Prostate gland (tissue), 2 donors: ENCODE measurements at regions not wholly inside any gene's neighbourhood (a gene's known extent, or its start where the extent isn't known, plus 50 kb on each side); places are given as distances from the start of the nearest gene placed in this dataset.
A peak's percentile ranks its signal among the peaks of the same experiment; 100 is the strongest.

Source experiments
- DNase-seq: peaks from one replicate; pipeline ENCODE4 v3.0.0-alpha.2; 2019; ENCODE audit warnings: low spot score
- H3K27ac ChIP-seq, 2 donors: fragments of 200-600 bp; sonication (generic); 2 replicates each; pipeline ENCODE4 v1.5.1; 2017 to 2019
- H3K27me3 ChIP-seq: fragments of 200-600 bp; sonication (generic); replicated peaks from 2 replicates; pipeline ENCODE4 v1.5.1; 2019; ENCODE audit not compliant: insufficient read depth
- H3K36me3 ChIP-seq, 2 donors: fragments of 200-600 bp; sonication (generic); 1 replicate in 1 of 2; 2 replicates in 1 of 2; pipeline versions ENCODE4 v1.5.1 to v1.8.1; 2017 to 2019
- H3K4me1 ChIP-seq: fragments of 200-600 bp; sonication (generic); replicated peaks from 2 replicates; pipeline ENCODE4 v1.5.1; 2019
- H3K4me3 ChIP-seq, 2 donors: fragments of 200-600 bp; sonication (generic); 2 replicates each; pipeline ENCODE4 v1.5.1; 2017 to 2019
- H3K9me3 ChIP-seq: fragments of 200-600 bp; sonication (generic); 2 replicates; pipeline ENCODE4 v1.5.1; 2017
- CTCF ChIP-seq, 4 experiments: fragments of 200-600 bp in 2 of 4; fragments of 450-650 bp in 2 of 4; sonication (generic) in 2 of 4; IDR thresholded peaks; 1 replicate in 3 of 4; 2 replicates in 1 of 4; pipeline ENCODE4 v1.5.1; 2016 to 2019; ENCODE audit warnings: antibody characterized with exemption in 4 of 4, mild to moderate bottlenecking in 2 of 4, moderate library complexity in 2 of 4
- POLR2A ChIP-seq: fragments of 450-650 bp; IDR thresholded peaks from one replicate; pipeline ENCODE4 v1.6.1; 2016; ENCODE audit warnings: antibody characterized with exemption, mild to moderate bottlenecking
- POLR2AphosphoS5 ChIP-seq: sonication (generic); formaldehyde crosslinking; IDR thresholded peaks from one replicate; pipeline ENCODE4 v1.6.1; 2017; ENCODE audit warnings: antibody characterized with exemption
- WGBS: methylation state at CpG from one replicate; pipeline ENCODE4 v1.1.5; 2018; 5-methylcytosine and 5-hydroxymethylcytosine counted together
- intact Hi-C: fragments of 100-400 bp; cut with DNase I; formaldehyde crosslinking; loops from one replicate; pipeline ENCODE4 v1.14.2; 2022

GRCh38 chr12:124517260-124518050 lies 50.0 kb downstream of the NCOR2 start:
- no peak for TF ChIP-seq CTCF (IDR thresholded peaks at IDR 0.05)
- TF ChIP-seq POLR2AphosphoS5 = peak; percentile 86
- peak overlapping the region; percentile 42 to 47 for H3K4me3 ChIP-seq
- WGBS = 8% methylated on average over 47 of the region's 47 CpGs
- H3K9me3 ChIP-seq = no peaks in the 10 kb centered on the region
- intact Hi-C loops = loop anchor here (5.0 to 10.0 kb wide), 2 partner anchors 50 to 227 kb away; partner anchors contain the start of gene NCOR2
- no peaks in the 10 kb centered on the region for H3K27me3 ChIP-seq
- peak overlapping the region; percentile 90 to 94 for H3K27ac ChIP-seq
- H3K36me3 ChIP-seq = no peaks in the 10 kb centered on the region
- H3K4me1 ChIP-seq = peaks cover 41% of the 10 kb centered on the region
- peak; percentile 92 for DNase-seq

DNA sequence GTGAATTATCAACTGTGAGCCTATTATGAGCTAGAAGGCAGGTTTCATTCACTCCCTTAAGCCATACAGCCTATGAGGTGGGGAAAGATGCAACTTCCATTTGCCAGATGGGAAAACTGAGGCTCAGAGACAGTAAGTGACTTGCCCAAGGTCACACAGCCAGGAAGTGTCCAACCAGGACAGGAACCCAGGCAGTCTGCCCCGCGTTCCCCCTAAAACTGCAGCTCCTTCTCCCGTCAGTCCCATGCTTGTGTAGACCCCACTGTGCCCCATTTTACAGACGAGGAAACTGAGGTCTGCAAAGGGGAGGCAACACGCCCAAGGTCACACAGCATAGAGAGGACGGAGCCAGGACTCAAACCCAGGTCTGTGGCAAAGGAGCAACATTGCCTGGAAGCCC lies 50.6 kb downstream of the NCOR2 start:
- H3K9me3 ChIP-seq = no peaks in the 10 kb centered on the region
- DNase-seq = no peak
- peak overlapping the region; percentile 42 to 47 for H3K4me3 ChIP-seq
- 35% methylated on average over 6 of the region's 6 CpGs for WGBS
- TF ChIP-seq POLR2AphosphoS5 (no peak), CTCF (IDR thresholded peaks at IDR 0.05) (no peak), POLR2A (no peak)
- H3K27ac ChIP-seq = peak overlapping the region; percentile 90 to 94
- H3K4me1 ChIP-seq = peaks cover 46% of the 10 kb centered on the region
- intact Hi-C loops = loop anchor here (5.0 to 10.0 kb wide), 2 partner anchors 50 to 228 kb away; partner anchors contain the start of gene NCOR2
- no peaks in the 10 kb centered on the region for H3K36me3 ChIP-seq
- H3K27me3 ChIP-seq = no peaks in the 10 kb centered on the region

DNA sequence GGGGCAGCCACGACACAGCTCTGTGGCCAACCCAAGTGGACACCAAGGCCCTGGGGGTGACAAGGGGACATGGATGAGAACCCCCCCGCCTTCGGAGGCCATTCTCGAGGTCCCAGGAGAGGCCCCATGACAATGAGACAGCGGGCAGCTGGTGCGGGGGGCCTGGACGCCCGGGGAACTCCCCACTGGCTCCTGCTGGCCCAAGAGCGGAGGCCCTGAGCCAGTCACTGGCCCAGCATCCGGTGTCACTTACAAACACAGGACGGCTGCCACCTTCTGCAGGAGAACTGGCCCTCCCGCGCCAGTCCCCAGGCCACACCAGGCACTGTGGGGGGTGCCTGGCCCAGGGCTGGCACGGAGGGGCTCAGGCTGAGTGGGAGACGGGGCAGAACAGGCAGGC lies 51.4 kb downstream of the NCOR2 start:
- H3K4me3 ChIP-seq = peak overlapping the region; percentile 42 to 47
- H3K9me3 ChIP-seq = no peaks in the 10 kb centered on the region
- intact Hi-C loops = loop anchor here (5.0 to 10.0 kb wide), 2 partner anchors 51 to 229 kb away; partner anchors contain the start of gene NCOR2
- H3K27me3 ChIP-seq = no peaks in the 10 kb centered on the region
- peaks cover 55% of the 10 kb centered on the region for H3K4me1 ChIP-seq
- H3K36me3 ChIP-seq = no peaks in the 10 kb centered on the region
- TF ChIP-seq CTCF (IDR thresholded peaks at IDR 0.05) = no peak
- no peak for TF ChIP-seq POLR2AphosphoS5
- no peak for TF ChIP-seq POLR2A
- peak overlapping the region; percentile 90 to 94 for H3K27ac ChIP-seq
- WGBS = 32% methylated on average over 15 of the region's 15 CpGs
- no peak for DNase-seq

DNA sequence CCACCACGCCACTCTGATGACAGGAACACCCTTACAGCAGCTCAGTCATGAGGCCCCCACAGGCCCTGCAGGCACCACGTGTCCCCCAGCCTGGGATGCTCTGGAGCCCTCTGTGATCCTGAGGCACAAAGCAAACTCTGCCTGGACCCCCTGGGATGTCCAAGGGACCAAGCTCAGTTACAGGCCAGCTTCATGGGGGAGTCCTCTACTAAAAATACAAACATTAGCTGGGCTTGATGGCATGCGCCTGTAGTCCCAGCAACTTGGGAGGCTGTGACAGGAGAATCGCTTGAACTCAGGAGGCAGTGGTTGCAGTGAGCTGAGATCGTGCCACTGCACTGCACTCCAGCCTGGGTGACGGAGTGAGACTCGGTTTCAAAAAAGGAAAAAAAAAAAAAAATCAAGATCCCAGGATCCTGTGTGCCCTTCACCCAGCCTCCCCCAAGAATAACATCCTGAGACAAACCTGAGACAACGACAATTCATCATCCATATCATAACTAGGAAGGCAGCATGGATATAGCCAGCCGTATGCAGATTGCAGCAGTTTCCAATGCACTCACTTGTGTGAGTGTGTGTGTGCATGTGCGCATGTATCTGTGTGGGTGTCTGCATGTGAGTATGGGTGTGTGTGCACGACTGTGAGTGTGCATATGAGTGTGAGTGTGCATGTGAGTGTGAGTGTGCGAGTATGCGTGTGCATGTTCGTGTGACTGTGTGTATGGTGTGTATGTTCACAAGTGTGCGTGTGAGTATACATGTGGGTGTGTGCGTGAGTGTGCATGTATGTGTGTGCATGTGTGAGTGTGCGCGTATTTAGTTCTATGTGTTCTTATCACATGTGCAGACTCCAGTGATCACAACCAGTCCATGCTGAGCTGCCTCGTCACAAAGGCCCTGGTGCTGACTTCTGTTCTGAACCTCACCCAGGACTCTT lies 52.1 kb downstream of the NCOR2 start:
- Histone ChIP-seq H3K4me3 (no peak overlapping the region), H3K27me3 (no peaks in the 10 kb centered on the region), H3K27ac (peak overlapping the region; percentile 90 to 94), H3K9me3 (no peaks in the 10 kb centered on the region), H3K36me3 (no peaks in the 10 kb centered on the region), H3K4me1 (peaks cover 56% of the 10 kb centered on the region)
- WGBS = 83% methylated on average over 19 of the region's 19 CpGs
- no peak for DNase-seq
- no peak for TF ChIP-seq POLR2A
- no peak for TF ChIP-seq POLR2AphosphoS5
- TF ChIP-seq CTCF (IDR thresholded peaks at IDR 0.05) = no peak
- intact Hi-C loops = loop anchor here (5.0 to 10.0 kb wide), 2 partner anchors 52 to 230 kb away; partner anchors contain the start of gene NCOR2
